Neural cell (in vitro differentiated cells): ENCODE measurements at regions not wholly inside any gene's neighbourhood (a gene's known extent, or its start where the extent isn't known, plus 50 kb on each side); places are given as distances from the start of the nearest gene placed in this dataset.

Experiments used
- H2AFZ ChIP-seq: fragments of 200-600, 300-800 bp; sonication (generic), shearing (Covaris generic); 2 replicates; pipeline ENCODE4 v1.6.0; 2014; ENCODE audit warnings: low read depth, mild to moderate bottlenecking, antibody characterized with exemption, low read length, moderate library complexity
- H3F3A ChIP-seq: fragments of 200-600 bp; shearing (Covaris generic); 2 replicates; pipeline ENCODE4 v1.6.1; 2016; ENCODE audit warnings: mild to moderate bottlenecking, moderate library complexity, mixed read lengths, antibody characterized with exemption, low read length; ENCODE audit not compliant: insufficient read depth, poor library complexity, severe bottlenecking
- H3K27ac ChIP-seq: fragments of 200-600, 300-800 bp; sonication (generic), shearing (Covaris generic); 2 replicates; pipeline ENCODE4 v1.5.1; 2014; ENCODE audit warnings: mild to moderate bottlenecking, low read length, moderate library complexity
- H3K27me3 ChIP-seq: fragments of 300-800, 200-600 bp; sonication (generic), shearing (Covaris generic); 2 replicates; pipeline ENCODE4 v1.6.0; 2014; ENCODE audit warnings: mild to moderate bottlenecking, low read depth, low read length, moderate library complexity; ENCODE audit not compliant: insufficient read depth
- H3K36me3 ChIP-seq: fragments of 300-800, 200-600 bp; sonication (generic), shearing (Covaris generic); 2 replicates; pipeline ENCODE4 v1.5.1; 2014; ENCODE audit warnings: mild to moderate bottlenecking, antibody characterized with exemption, low read length, moderate library complexity; ENCODE audit not compliant: insufficient read depth
- H3K4me2 ChIP-seq: fragments of 300-800, 200-600 bp; sonication (generic), shearing (Covaris generic); 2 replicates; pipeline ENCODE4 v1.6.0; 2014; ENCODE audit warnings: mild to moderate bottlenecking, low read length
- H3K4me3 ChIP-seq: fragments of 300-800, 200-600 bp; sonication (generic), shearing (Covaris generic); 2 replicates; pipeline ENCODE4 v1.5.1; 2014; ENCODE audit warnings: mild to moderate bottlenecking, low read length, moderate library complexity
- H3K79me2 ChIP-seq: fragments of 200-600 bp; shearing (Covaris generic); replicated peaks from 2 replicates; pipeline ENCODE4 v1.6.0; 2014; ENCODE audit warnings: mild to moderate bottlenecking, low read length, moderate library complexity; ENCODE audit not compliant: insufficient read depth
- H3K9ac ChIP-seq: fragments of 300-800, 200-600 bp; sonication (generic), shearing (Covaris generic); 2 replicates; pipeline ENCODE4 v1.6.1; 2016; ENCODE audit warnings: mild to moderate bottlenecking, low read length, mixed read lengths
- H3K9me2 ChIP-seq: fragments of 200-600 bp; shearing (Covaris generic); 2 replicates; pipeline ENCODE4 v1.6.1; 2016; ENCODE audit warnings: mild to moderate bottlenecking, low read length, mixed read lengths; ENCODE audit not compliant: insufficient read depth
- H3K9me3 ChIP-seq: fragments of 200-600, 300-800 bp; sonication (generic), shearing (Covaris generic); 2 replicates; pipeline ENCODE4 v1.6.1; 2016; ENCODE audit warnings: mild to moderate bottlenecking, mixed run types, low read length, moderate library complexity, mixed read lengths
- H4K20me1 ChIP-seq: fragments of 200-600 bp; shearing (Covaris generic); 2 replicates; pipeline ENCODE4 v1.6.1; 2016; ENCODE audit warnings: mild to moderate bottlenecking, mixed run types; ENCODE audit not compliant: insufficient read depth
- CTCF ChIP-seq: fragments of 450-650 bp; IDR thresholded peaks from 2 replicates; pipeline ENCODE4 v1.5.1; 2014; ENCODE audit warnings: antibody characterized with exemption, mild to moderate bottlenecking, moderate library complexity; ENCODE audit not compliant: poor library complexity, severe bottlenecking
- EP300 ChIP-seq: fragments of 450-650 bp; conservative IDR thresholded peaks from 2 replicates; pipeline ENCODE4 v1.6.1; 2014; ENCODE audit warnings: antibody characterized with exemption, mild to moderate bottlenecking, moderate library complexity; ENCODE audit not compliant: poor library complexity, severe bottlenecking
- EZH2 ChIP-seq: fragments of 200-600, 300-800 bp; shearing (Covaris generic), sonication (generic); IDR thresholded peaks from 2 replicates; pipeline ENCODE4 v1.6.1; 2014; ENCODE audit warnings: antibody characterized with exemption, low read length, borderline replicate concordance, mild to moderate bottlenecking; ENCODE audit not compliant: insufficient read depth, poor library complexity, severe bottlenecking
- MXI1 ChIP-seq: fragments of 450-650 bp; conservative IDR thresholded peaks from 2 replicates; pipeline ENCODE4 v1.6.1; 2014; ENCODE audit warnings: antibody characterized with exemption, mild to moderate bottlenecking; ENCODE audit not compliant: poor library complexity, severe bottlenecking
- POLR2AphosphoS5 ChIP-seq: IDR thresholded peaks from 2 replicates; pipeline ENCODE4 v1.6.1; 2012
- RAD21 ChIP-seq: fragments of 450-650 bp; conservative IDR thresholded peaks from 2 replicates; pipeline ENCODE4 v1.6.1; 2014; ENCODE audit warnings: antibody characterized with exemption, mild to moderate bottlenecking, moderate library complexity
- REST ChIP-seq: IDR thresholded peaks from 2 replicates; pipeline ENCODE4 v1.6.1; 2012; ENCODE audit warnings: borderline replicate concordance
- SMC3 ChIP-seq: fragments of 450-650 bp; conservative IDR thresholded peaks from 2 replicates; pipeline ENCODE4 v1.6.1; 2014; ENCODE audit warnings: antibody characterized with exemption, mild to moderate bottlenecking, moderate library complexity; ENCODE audit not compliant: poor library complexity
- TAF1 ChIP-seq: IDR thresholded peaks from 2 replicates; pipeline ENCODE4 v1.6.1; 2012; ENCODE audit warnings: low read depth

GRCh38 chr15:98418122-98418521, 230.2 kb upstream of the IGF1R start:
- Histone ChIP-seq H3K27ac (no peak overlapping the region), H2AFZ (no peak overlapping the region), H4K20me1 (no peaks in the 10 kb centered on the region), H3K36me3 (no peaks in the 10 kb centered on the region), H3K4me3 (no peak overlapping the region), H3K4me2 (no peak overlapping the region), H3K9ac (no peak overlapping the region), H3K9me2 (no peaks in the 10 kb centered on the region), H3K9me3 (no peaks in the 10 kb centered on the region), H3K27me3 (peaks cover 21% of the 10 kb centered on the region), H3K79me2 (no peaks in the 10 kb centered on the region), H3F3A (no peaks in the 10 kb centered on the region)
- TF ChIP-seq POLR2AphosphoS5 (no peak), TAF1 (no peak), RAD21 (no peak), EZH2 (no peak)

- Histone ChIP-seq H3K27me3 (peaks cover 21% of the 10 kb centered on the region), H3K79me2 (no peaks in the 10 kb centered on the region)
- TF ChIP-seq RAD21 (no peak), POLR2AphosphoS5 (no peak), SMC3 (no peak), TAF1 (no peak), EZH2 (no peak), CTCF (no peak), REST (no peak), EP300 (no peak), MXI1 (no peak)
Observed at GRCh38 chr15:98419173-98419780, 229.1 kb upstream of the IGF1R start.

More at GRCh38 chr15:98419173-98419780, 229.1 kb upstream of the IGF1R start:
- Histone ChIP-seq H3K27ac (no peak overlapping the region), H3F3A (no peaks in the 10 kb centered on the region), H3K36me3 (no peaks in the 10 kb centered on the region), H3K9me3 (no peaks in the 10 kb centered on the region), H3K9ac (no peak overlapping the region), H4K20me1 (no peaks in the 10 kb centered on the region), H3K9me2 (no peaks in the 10 kb centered on the region), H3K4me2 (no peak overlapping the region), H3K4me3 (no peak overlapping the region), H2AFZ (no peak overlapping the region)
